ENCODE measurements at regions not wholly inside any gene's neighbourhood (a gene's known extent, or its start where the extent isn't known, plus 50 kb on each side); places are given as distances from the start of the nearest gene placed in this dataset.

DNA sequence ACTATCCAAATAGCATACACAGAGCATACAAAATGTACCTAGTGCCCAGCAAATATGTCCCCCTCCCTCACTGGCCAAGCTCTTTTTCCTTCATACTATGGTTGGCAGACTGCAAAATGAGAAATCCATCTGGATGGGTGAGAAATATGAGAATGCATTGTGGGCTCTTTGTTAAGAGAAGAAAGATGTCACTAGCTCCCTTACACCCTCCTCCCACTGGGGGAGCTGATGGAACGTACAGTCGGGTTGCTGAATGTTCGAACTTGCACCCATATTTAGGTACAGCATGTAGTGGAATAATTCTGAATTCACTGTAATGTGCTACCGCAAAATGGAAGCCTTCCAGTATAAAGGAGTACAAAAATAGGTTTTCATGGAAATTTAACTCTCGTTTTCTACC, 377.4 kb downstream of the GRIN2B start:
- POLR2A ChIA-PET = no interaction called here
- RAD21 ChIA-PET (ENCODE audit: low non-redundant PET in 1 of 2, low total read pairs in 2 of 2, uncharacterized antibody in 2 of 2, unreplicated experiment in 2 of 2) = no interaction called here
- Histone ChIP-seq H3K9me3 (ENCODE audit: control insufficient read depth in 1 of 2, insufficient read depth in 1 of 2, low read depth in 1 of 2, low read length in 2 of 2) (no peaks in the 10 kb centered on the region), H3K4me1 (ENCODE audit: control insufficient read depth in 1 of 2, insufficient read depth in 2 of 2, low read length in 2 of 2) (peaks cover 3 to 14% of the 10 kb centered on the region in 2 experiments; a peak in 2 of 4 replicates), H3K9me2 (ENCODE audit: insufficient read depth) (no peaks in the 10 kb centered on the region), H3K36me3 (ENCODE audit: control insufficient read depth in 1 of 2, insufficient read depth in 2 of 2, low read length in 2 of 2) (no peaks in the 10 kb centered on the region), H3K79me2 (ENCODE audit: insufficient read depth, low read length) (no peaks in the 10 kb centered on the region), H3K4me3 (replicated peaks in 1 of 2; ENCODE audit: low read depth in 1 of 2, low read length in 2 of 2) (no peak overlapping the region), H3K27ac (ENCODE audit: low read depth, low read length) (no peak overlapping the region), H3K4me2 (ENCODE audit: low read length) (no peak overlapping the region), H4K20me1 (ENCODE audit: insufficient read depth) (no peaks in the 10 kb centered on the region), H3K9ac (ENCODE audit: low read length) (no peak overlapping the region), H2AFZ (ENCODE audit: low read depth, low read length, poor library complexity, severe bottlenecking) (no peak overlapping the region), H3K27me3 (ENCODE audit: insufficient read depth, low read length) (no peaks in the 10 kb centered on the region)
- no peak for DNase-seq (ENCODE audit: low read depth, low spot score)
- no TSS peak for BruUV-seq (replicated peaks)
- intact Hi-C loops (cut with micrococcal nuclease) = no loop called here
- ATAC-seq = 0 out of 2 replicates have a peak, but pooled peaks have one; percentile 30
- no peak for TF ChIP-seq JUND (IDR thresholded peaks at IDR 0.05)
- no peak for TF ChIP-seq YY1 (IDR thresholded peaks at IDR 0.05; ENCODE audit: extremely low read depth, insufficient replicate concordance, low read depth, low read length)
- no peak for TF ChIP-seq SP1 (IDR thresholded peaks at IDR 0.05; ENCODE audit: low read depth)
- no peak for TF ChIP-seq ZFX (IDR thresholded peaks at IDR 0.05)
- TF ChIP-seq CTCF (IDR thresholded peaks at IDR 0.05 in 2 of 3, conservative IDR thresholded peaks at IDR 0.05 in 1 of 3; ENCODE audit: borderline replicate concordance in 1 of 3, insufficient read depth in 1 of 3, low read depth in 2 of 3, low read length in 2 of 3) = peak in 2 of 3 experiments; percentile 14 to 39; a peak in 2 of 6 replicates
- TF ChIP-seq EGR1 (IDR thresholded peaks at IDR 0.05; ENCODE audit: low read depth) = no peak
- no peak for TF ChIP-seq FOSL1 (IDR thresholded peaks at IDR 0.05; ENCODE audit: low read depth)
- CTCF ChIA-PET = no interaction called here

- Histone ChIP-seq H3K9me3 (ENCODE audit: control insufficient read depth in 1 of 2, insufficient read depth in 1 of 2, low read depth in 1 of 2, low read length in 2 of 2) (no peaks in the 10 kb centered on the region), H3K79me2 (ENCODE audit: insufficient read depth, low read length) (no peaks in the 10 kb centered on the region), H3K4me1 (ENCODE audit: control insufficient read depth in 1 of 2, insufficient read depth in 2 of 2, low read length in 2 of 2) (peaks cover 12 to 14% of the 10 kb centered on the region in 2 experiments; a peak in 2 of 4 replicates), H3K9ac (ENCODE audit: low read length) (no peak overlapping the region), H2AFZ (ENCODE audit: low read depth, low read length, poor library complexity, severe bottlenecking) (no peak overlapping the region), H4K20me1 (ENCODE audit: insufficient read depth) (no peaks in the 10 kb centered on the region), H3K27ac (ENCODE audit: low read depth, low read length) (0 out of 2 replicates have a peak overlapping the region, but pooled peaks have one; percentile 12), H3K9me2 (ENCODE audit: insufficient read depth) (no peaks in the 10 kb centered on the region), H3K27me3 (ENCODE audit: insufficient read depth, low read length) (no peaks in the 10 kb centered on the region), H3K4me3 (replicated peaks in 1 of 2; ENCODE audit: low read depth in 1 of 2, low read length in 2 of 2) (no peak overlapping the region), H3K36me3 (ENCODE audit: control insufficient read depth in 1 of 2, insufficient read depth in 2 of 2, low read length in 2 of 2) (no peaks in the 10 kb centered on the region), H3K4me2 (ENCODE audit: low read length) (peak overlapping the region; percentile 20; the same call in 1 of the 2 replicates)
- TF ChIP-seq EGR1 (IDR thresholded peaks at IDR 0.05; ENCODE audit: low read depth) = no peak
- no peak for TF ChIP-seq REST (IDR thresholded peaks at IDR 0.05; ENCODE audit: low read depth)
- peak; percentile 9; the same call in 1 of the 2 replicates for TF ChIP-seq FOSL1 (IDR thresholded peaks at IDR 0.05; ENCODE audit: low read depth)
- TF ChIP-seq, protein P1, sequence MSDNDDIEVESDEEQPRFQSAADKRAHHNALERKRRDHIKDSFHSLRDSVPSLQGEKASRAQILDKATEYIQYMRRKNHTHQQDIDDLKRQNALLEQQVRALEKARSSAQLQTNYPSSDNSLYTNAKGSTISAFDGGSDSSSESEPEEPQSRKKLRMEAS (IDR thresholded peaks at IDR 0.05) = no peak
- DNase-seq (ENCODE audit: low read depth, low spot score) = no peak
- ChIA-PET RAD21 (ENCODE audit: low non-redundant PET in 1 of 2, low total read pairs in 2 of 2, uncharacterized antibody in 2 of 2, unreplicated experiment in 2 of 2) (no interaction called here), CTCF (interaction anchor here (1.3 kb wide), 1 partner anchor 240 kb away, joined by 3 read pairs; no protein-coding TSS in a partner anchor), POLR2A (no interaction called here)
- BruUV-seq (replicated peaks) = no TSS peak
- intact Hi-C loops (cut with micrococcal nuclease) = no loop called here
- no peak for ATAC-seq
These were observed 379.2 kb downstream of the GRIN2B start for GRCh38 chr12:13602172-13602571.

Data from HCT116 (cell line).